ENCODE measurements at regions not wholly inside any gene's neighbourhood (a gene's known extent, or its start where the extent isn't known, plus 50 kb on each side); places are given as distances from the start of the nearest gene placed in this dataset.

DNA sequence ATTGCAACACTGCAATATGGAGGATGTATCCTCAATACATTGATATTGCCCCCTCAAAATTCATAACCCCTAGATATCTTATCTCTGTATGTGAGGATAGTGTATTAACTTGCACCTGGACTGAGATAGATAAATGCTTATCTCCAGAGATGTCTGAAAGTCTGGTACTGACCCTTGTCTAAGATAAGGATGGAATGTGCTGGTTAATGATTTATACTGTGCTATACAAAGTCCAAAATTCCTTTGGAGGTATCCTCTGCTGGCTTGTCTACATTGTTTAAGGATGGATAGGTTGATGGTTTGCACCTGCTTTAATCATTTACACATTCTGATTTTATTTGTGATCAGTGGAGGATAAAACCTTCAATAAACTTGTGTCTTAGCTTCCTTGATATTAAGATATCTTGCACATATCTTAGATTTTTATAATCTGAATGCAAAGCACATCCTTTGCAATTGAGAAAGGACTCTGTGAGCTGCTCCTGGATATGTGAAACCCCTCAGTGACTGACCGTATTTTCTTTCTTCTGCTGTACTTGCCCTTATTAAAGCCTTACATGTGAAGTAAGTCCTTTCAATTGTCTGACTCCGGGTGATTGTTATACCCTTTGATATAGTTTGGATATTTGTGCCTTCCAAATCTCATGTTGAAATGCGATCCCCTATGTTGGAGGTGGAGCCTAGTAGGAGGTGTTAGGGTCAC lies 430.3 kb upstream of the MAOA start:
- no peak overlapping the region for H3K27ac Mint-ChIP-seq
- no peak for DNase-seq (ENCODE audit: low spot score in 2 of 2, unreplicated experiment in 2 of 2)
- H3K9me3 Mint-ChIP-seq = no peaks in the 10 kb centered on the region
- H3K36me3 Mint-ChIP-seq = no peaks in the 10 kb centered on the region
- H3K27me3 Mint-ChIP-seq (ENCODE audit: low read depth) = no peaks in the 10 kb centered on the region
- peaks cover 6% of the 10 kb centered on the region for H3K4me1 Mint-ChIP-seq
- H3K4me3 Mint-ChIP-seq = no peak overlapping the region
- TF ChIP-seq, protein P1, sequence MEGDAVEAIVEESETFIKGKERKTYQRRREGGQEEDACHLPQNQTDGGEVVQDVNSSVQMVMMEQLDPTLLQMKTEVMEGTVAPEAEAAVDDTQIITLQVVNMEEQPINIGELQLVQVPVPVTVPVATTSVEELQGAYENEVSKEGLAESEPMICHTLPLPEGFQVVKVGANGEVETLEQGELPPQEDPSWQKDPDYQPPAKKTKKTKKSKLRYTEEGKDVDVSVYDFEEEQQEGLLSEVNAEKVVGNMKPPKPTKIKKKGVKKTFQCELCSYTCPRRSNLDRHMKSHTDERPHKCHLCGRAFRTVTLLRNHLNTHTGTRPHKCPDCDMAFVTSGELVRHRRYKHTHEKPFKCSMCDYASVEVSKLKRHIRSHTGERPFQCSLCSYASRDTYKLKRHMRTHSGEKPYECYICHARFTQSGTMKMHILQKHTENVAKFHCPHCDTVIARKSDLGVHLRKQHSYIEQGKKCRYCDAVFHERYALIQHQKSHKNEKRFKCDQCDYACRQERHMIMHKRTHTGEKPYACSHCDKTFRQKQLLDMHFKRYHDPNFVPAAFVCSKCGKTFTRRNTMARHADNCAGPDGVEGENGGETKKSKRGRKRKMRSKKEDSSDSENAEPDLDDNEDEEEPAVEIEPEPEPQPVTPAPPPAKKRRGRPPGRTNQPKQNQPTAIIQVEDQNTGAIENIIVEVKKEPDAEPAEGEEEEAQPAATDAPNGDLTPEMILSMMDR (IDR thresholded peaks at IDR 0.05; ENCODE audit: unreplicated experiment) = no peak

DNA sequence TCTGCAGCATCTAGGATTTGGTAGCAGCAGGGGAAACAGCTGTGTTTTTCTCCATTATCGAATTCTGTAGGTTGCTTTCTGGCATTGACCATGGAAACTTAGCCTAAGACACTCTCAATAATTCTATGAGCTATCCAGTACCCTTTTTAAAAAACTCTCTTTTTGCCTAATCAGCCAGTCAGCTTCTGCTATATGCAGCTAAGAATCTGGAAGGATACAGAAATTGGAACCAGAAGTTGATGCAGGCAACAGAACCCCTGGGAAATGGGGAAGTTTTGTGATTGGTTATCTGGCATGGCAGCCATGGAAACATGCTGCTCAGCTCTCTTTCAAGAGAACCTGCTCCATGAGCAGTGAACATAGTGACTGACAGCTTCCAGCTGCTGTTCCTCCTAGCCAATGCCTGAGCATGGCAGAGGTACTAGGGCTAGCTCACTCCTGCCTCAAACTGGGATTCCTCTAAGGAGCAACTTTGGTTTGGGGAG lies 417.6 kb upstream of the MAOA start:
- H3K9me3 Mint-ChIP-seq = peaks cover 6% of the 10 kb centered on the region
- DNase-seq (ENCODE audit: low spot score in 2 of 2, unreplicated experiment in 2 of 2) = no peak
- no peak overlapping the region for H3K27ac Mint-ChIP-seq
- no peaks in the 10 kb centered on the region for H3K27me3 Mint-ChIP-seq (ENCODE audit: low read depth)
- H3K4me3 Mint-ChIP-seq = no peak overlapping the region
- TF ChIP-seq, protein P1 (IDR thresholded peaks at IDR 0.05; ENCODE audit: unreplicated experiment) = no peak
- peaks cover 6% of the 10 kb centered on the region for H3K4me1 Mint-ChIP-seq
- no peaks in the 10 kb centered on the region for H3K36me3 Mint-ChIP-seq

DNA sequence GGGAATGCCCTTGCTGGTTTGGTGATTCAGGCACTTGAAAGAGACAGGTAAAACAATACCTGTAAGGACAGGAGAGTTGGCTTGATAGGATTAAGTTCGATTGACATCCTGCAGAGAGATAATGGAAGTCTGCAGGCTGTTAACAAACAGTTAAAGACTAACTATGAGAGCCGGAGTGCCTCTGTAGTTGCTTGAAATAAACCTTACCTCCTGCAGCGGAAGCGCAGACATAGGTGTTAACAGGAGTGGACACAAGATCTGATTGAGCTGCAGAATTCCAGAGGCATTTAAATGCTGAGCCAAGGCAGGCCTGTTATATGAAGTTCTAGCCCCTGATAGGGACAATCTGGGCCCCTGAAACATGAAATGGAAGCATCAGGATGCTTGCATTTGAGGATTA lies 416.7 kb upstream of the MAOA start:
- H3K27me3 Mint-ChIP-seq (ENCODE audit: low read depth) = no peaks in the 10 kb centered on the region
- no peak overlapping the region for H3K4me3 Mint-ChIP-seq
- DNase-seq (ENCODE audit: low spot score in 2 of 2, unreplicated experiment in 2 of 2) = no peak
- no peak overlapping the region for H3K27ac Mint-ChIP-seq
- H3K4me1 Mint-ChIP-seq = peaks cover 4% of the 10 kb centered on the region
- TF ChIP-seq, protein P1 (IDR thresholded peaks at IDR 0.05; ENCODE audit: unreplicated experiment) = no peak
- H3K9me3 Mint-ChIP-seq = peaks cover 6% of the 10 kb centered on the region
- H3K36me3 Mint-ChIP-seq = no peaks in the 10 kb centered on the region

DNA sequence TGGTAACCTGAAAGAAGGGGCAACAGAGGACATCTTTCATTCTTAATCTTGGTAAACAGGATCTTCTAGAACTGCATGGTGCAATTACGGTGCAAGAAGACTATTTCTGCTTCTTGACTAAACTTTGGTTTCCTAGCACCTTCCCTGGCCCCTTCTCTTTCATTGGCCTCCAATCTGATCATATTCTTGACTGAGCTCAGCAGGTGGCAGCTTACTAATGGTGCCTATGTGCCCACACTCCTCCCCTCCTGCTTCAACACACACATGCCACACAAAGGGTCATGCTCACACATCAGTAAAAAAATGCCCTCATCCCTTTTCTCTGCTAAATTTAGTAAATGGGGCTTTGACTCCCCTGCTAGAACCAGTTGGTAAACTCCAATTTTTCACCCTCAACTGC lies 400.5 kb upstream of the MAOA start:
- TF ChIP-seq, protein P1 (IDR thresholded peaks at IDR 0.05; ENCODE audit: unreplicated experiment) = no peak
- H3K27ac Mint-ChIP-seq = no peak overlapping the region
- H3K4me3 Mint-ChIP-seq = no peak overlapping the region
- peaks cover 27% of the 10 kb centered on the region for H3K9me3 Mint-ChIP-seq
- DNase-seq (ENCODE audit: low spot score in 2 of 2, unreplicated experiment in 2 of 2) = no peak
- no peaks in the 10 kb centered on the region for H3K4me1 Mint-ChIP-seq
- no peaks in the 10 kb centered on the region for H3K36me3 Mint-ChIP-seq
- H3K27me3 Mint-ChIP-seq (ENCODE audit: low read depth) = no peaks in the 10 kb centered on the region

DNA sequence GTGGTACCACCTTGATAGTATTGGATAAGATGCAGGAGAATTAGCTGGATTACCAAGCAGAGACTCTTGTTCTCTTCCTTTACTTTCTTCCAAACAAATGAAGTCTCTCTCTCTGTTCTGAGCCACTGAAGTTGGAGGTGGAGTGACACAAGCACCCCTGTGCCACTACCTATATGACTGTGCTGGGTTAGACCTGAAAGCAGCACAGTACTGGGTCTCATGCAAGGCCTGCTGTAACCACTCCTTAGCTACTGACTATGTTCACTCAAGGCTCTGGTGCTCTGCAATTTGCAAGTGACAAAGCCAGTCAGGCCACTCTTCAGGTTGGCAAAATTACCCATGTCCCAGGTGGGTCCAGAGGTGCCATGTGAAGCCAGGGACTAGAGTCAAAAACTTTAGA lies 389.6 kb upstream of the MAOA start:
- no peak overlapping the region for H3K27ac Mint-ChIP-seq
- no peaks in the 10 kb centered on the region for H3K27me3 Mint-ChIP-seq (ENCODE audit: low read depth)
- TF ChIP-seq, protein P1 (IDR thresholded peaks at IDR 0.05; ENCODE audit: unreplicated experiment) = no peak

More for the DNA sequence above, 389.6 kb upstream of the MAOA start:
- H3K4me1 Mint-ChIP-seq = peaks cover 2% of the 10 kb centered on the region
- H3K4me3 Mint-ChIP-seq = no peak overlapping the region
- H3K9me3 Mint-ChIP-seq = peaks cover 15% of the 10 kb centered on the region
- no peaks in the 10 kb centered on the region for H3K36me3 Mint-ChIP-seq
- no peak for DNase-seq (ENCODE audit: low spot score in 2 of 2, unreplicated experiment in 2 of 2)
